MG63 (cell line): ENCODE measurements at regions not wholly inside any gene's neighbourhood (a gene's known extent, or its start where the extent isn't known, plus 50 kb on each side); places are given as distances from the start of the nearest gene placed in this dataset.

ENCODE experiments used
- DNase-seq: peaks from one replicate; pipeline ENCODE4 v3.0.0-alpha.2; 2020
- H3K27me3 ChIP-seq: fragments of 250-450 bp; sonication (Bioruptor Pico); 2 replicates; pipeline ENCODE4 v1.5.1; 2020; ENCODE audit warnings: mild to moderate bottlenecking, moderate library complexity
- H3K36me3 ChIP-seq: fragments of 250-450 bp; sonication (Bioruptor Pico); 2 replicates; pipeline ENCODE4 v1.5.1; 2020; ENCODE audit warnings: mild to moderate bottlenecking, moderate library complexity
- H3K4me3 ChIP-seq: fragments of 250-450 bp; sonication (Bioruptor Pico); 2 replicates; pipeline ENCODE4 v1.5.1; 2020; ENCODE audit warnings: mild to moderate bottlenecking, moderate library complexity
- H3K9me3 ChIP-seq: fragments of 250-450 bp; sonication (Bioruptor Pico); 2 replicates; pipeline ENCODE4 v1.5.1; 2020; ENCODE audit warnings: mild to moderate bottlenecking, moderate library complexity

DNA sequence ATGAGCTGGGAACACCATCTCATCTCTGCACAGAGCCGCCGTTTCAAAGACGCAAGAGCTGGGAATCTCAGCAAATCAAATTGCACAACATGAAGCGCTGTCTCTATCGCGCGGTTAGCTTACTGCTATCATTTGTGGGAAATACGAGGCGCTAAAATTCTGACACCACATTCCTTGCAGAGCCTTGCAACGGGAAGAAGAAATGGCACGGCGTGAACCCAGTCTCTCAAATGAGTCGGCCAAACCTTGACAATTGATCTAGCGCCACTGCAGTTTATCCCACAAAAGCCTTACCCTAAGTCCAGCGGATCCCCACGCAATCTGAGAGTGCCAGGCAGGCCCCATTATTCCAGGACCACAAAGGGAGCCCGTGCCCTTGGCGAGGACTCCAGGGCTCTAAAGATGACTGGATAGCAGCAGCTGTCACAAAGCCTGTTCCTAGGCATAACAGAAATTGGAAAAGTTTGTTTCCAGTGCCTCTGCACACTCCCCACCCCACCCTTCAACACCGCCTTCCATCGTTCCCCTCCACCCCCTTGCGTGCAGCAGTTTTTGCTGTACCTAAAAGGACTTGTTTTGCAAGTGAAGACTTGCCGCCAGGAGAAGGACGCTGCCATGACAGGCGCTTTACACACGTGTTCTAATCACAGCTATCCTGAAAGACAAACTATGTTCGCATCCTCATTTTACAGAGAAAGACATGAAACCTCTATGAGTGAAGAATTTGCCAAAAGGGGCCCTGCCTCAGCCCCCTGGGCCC is 252.4 kb downstream of the EIPR1 start:
- no peaks in the 10 kb centered on the region for H3K9me3 ChIP-seq

DNA sequence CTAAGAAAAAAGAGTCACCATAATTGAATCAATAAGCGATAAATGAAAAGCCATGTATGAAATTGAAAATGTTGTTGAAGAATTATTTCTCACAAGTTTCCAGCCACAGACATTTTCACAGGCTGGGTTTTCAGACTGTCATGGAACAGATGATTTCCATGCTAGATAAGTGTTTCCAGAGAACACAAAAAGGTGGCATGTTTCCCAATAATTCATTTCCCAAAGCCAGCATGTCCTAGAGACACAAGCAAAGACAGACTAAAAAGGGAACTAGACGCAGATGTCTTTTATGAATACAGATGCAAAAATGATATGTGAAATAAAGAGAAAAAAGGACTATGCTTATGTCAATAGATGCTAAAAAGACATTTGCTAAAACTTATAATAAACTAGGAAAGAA is 255.1 kb downstream of the EIPR1 start:
- DNase-seq = no peak

More for the DNA sequence above, 252.4 kb downstream of the EIPR1 start:
- no peak for DNase-seq
- Histone ChIP-seq H3K4me3 (no peak overlapping the region), H3K27me3 (no peaks in the 10 kb centered on the region), H3K36me3 (no peaks in the 10 kb centered on the region)

DNA sequence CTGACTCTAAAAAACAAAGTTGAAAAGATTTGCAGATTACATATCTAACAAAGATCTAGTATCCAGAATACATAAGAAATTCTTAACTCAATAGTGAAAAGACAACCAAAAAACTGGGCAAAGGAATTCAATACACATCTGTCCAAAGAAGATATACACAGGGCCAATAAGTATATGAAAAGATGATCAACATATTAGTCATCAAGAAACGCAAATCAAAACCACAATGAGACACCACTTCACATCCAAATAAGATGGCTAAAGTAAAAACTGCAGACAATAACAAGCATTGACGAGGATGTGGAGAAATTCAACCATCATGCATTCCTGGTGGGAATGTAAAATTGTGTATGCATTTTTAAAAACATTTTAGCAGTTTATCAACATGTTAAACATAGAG is 256.0 kb downstream of the EIPR1 start:
- DNase-seq = no peak
- Histone ChIP-seq H3K36me3 (no peaks in the 10 kb centered on the region), H3K9me3 (no peaks in the 10 kb centered on the region), H3K27me3 (no peaks in the 10 kb centered on the region), H3K4me3 (no peak overlapping the region)

More for the DNA sequence above, 255.1 kb downstream of the EIPR1 start:
- Histone ChIP-seq H3K27me3 (no peaks in the 10 kb centered on the region), H3K36me3 (no peaks in the 10 kb centered on the region), H3K9me3 (no peaks in the 10 kb centered on the region), H3K4me3 (no peak overlapping the region)

DNA sequence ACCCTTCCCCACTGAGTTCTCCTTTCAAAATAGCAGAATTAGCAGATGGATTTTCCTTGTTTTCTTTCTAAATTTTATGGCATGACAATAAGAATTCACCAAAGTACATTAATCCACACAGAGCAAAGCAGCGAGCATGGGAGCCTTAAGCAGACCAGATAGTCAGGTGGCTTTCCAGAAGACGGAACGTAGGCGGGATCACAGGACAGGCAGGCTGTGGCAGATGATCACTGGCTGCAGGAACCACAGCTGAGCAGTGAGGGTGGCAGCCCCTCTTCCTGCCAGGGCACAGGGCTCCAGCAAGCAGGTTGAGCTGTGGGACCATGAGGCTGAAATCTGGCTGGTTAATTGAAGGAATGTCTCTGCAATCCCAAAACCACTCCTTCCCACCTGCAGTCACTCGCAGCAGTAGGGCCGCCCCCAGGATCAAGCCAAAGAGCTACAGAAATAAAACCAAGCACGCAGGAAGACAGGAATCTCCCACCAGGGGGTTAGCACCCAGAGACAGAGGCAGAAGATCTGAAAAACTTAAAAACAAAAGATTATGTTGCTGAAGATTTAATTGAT is 259.9 kb downstream of the EIPR1 start:
- no peaks in the 10 kb centered on the region for H3K36me3 ChIP-seq
- no peak for DNase-seq
- no peaks in the 10 kb centered on the region for H3K27me3 ChIP-seq
- H3K9me3 ChIP-seq = no peaks in the 10 kb centered on the region
- no peak overlapping the region for H3K4me3 ChIP-seq

DNA sequence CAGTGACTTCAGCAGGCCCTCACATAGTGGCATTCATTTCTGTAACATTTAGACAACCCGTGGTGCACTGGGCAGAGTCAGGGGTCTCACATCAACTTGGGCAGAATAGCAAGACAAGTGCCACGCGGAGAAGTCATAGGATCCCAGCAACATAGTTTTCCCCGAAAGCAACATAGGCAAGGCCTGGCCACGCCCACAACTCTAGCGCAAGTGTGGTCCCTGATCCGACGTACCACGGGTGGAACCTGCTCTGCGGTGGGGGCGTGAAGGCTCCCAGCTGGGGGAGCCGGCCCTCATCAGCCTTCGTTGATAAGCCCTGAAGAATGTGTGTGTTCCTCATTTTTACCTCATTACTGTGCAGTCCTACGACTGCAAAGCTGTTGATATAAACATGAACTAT is 261.2 kb downstream of the EIPR1 start:
- H3K36me3 ChIP-seq = no peaks in the 10 kb centered on the region
- no peak overlapping the region for H3K4me3 ChIP-seq
- no peak for DNase-seq
- H3K9me3 ChIP-seq = no peaks in the 10 kb centered on the region
- H3K27me3 ChIP-seq = no peaks in the 10 kb centered on the region

DNA sequence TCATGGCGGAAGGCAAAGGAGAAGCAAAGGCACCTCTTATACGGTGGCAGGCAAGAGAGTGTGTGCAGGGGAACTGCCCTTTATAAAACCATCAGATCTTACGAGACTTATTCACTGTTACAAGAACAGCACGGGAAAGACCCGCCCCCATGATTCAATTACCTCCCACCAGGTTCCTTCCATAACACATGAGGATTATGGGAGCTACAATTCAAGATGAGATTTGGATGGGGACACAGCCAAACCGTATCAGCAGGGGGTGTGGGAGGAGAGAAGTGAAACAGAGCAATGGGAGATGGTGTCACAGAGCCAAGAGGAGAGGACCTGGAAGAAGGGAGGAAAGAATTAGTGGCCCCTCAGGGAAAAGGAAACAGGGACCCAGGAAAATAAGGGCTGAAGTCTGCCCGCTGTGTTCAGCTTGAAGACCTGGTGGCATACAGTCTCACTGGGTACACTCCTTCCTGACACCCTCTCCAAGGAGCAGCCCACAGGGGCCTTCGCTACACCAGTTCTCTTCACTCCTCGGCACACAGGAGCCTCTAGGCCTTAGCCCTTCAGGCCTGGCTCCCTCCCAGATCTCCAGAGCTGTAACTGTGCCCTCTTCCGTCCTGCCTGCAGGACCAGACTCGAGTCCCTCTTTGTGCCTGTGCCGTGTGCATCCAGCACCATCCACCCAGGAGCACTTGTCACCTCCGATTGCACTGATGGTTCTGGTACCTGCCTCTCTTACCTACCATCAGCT is 262.1 kb downstream of the EIPR1 start:
- DNase-seq = no peak
- Histone ChIP-seq H3K4me3 (no peak overlapping the region), H3K27me3 (no peaks in the 10 kb centered on the region), H3K9me3 (no peaks in the 10 kb centered on the region), H3K36me3 (no peaks in the 10 kb centered on the region)

DNA sequence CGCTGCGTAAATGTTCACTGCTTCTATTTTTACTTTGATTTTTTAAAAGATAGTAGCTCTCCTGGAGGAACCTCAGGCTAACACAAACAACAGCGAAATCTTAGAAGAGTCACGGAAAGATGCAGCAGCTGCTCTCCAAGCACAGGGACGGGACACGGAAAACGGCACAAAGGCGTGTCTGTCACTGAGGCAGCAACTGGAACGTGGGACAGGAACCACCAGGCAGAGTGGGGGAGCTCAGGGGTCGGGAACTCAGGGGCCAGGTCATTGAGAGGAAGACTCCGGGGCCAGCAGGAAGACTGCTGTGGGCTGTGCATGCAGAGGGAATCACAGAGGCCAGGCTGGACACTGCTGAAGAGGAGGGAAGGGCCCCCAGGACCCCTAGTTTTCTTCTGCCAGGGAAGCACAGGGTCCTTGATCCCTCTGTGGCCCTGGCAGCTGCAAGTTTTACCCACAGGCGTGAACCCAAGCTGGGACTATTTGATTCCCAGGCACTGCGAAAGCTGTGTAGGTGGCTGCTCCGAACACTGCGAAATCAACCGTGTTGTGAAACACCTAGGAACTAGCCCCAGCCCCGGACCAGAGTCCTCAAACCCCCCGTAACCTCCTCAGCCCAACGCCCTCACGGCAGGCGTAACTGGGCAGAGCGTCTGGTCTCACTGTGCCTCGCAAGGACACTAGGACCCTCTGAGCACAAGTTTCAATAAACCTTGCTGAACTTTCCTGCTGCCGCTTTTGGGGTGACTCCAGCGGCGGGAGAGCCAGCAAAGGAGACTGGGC is 263.0 kb downstream of the EIPR1 start:
- Histone ChIP-seq H3K27me3 (no peaks in the 10 kb centered on the region), H3K4me3 (no peak overlapping the region), H3K36me3 (no peaks in the 10 kb centered on the region), H3K9me3 (no peaks in the 10 kb centered on the region)
- no peak for DNase-seq

DNA sequence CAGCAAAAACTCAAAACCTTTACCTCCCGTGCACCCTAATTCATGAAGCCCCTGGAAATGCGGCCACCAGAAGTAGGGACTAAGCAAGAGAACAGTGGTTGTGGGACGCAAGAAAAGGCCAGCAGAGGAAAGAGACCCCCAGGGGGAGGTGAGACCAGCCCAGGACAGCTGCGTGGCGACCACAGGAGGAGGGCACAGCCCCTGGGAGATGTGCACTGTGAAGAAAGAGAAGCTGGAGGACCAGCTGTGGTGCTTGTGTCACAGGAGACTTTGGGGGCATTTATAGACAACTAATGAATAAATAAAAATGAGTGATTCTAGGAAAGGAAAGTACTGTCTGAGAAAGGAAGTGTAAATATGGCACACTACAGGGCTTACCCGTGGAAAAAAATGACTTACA is 263.8 kb downstream of the EIPR1 start:
- DNase-seq = no peak
- no peaks in the 10 kb centered on the region for H3K27me3 ChIP-seq
- H3K4me3 ChIP-seq = no peak overlapping the region
- H3K9me3 ChIP-seq = no peaks in the 10 kb centered on the region
- no peaks in the 10 kb centered on the region for H3K36me3 ChIP-seq

DNA sequence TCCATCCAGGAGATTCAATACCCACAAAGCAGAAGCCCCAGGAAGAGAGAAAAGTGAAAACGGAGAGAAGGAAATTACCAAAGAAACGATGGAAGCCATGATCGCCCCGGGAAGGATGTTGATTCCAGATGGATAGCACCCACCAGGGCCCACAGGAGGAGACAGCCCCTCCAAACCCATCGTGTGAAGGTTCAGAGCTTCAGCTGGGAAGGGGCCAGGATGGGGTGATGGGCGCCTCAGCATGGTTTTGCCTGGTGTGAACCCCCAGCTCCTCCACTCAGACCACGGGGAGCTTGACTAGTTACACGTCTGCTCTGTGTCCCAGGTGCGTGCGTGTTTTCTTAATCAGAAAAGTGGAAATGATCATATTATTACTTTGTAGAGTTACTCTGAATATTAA is 264.5 kb downstream of the EIPR1 start:
- no peaks in the 10 kb centered on the region for H3K27me3 ChIP-seq
- H3K36me3 ChIP-seq = no peaks in the 10 kb centered on the region
- DNase-seq = no peak
- no peak overlapping the region for H3K4me3 ChIP-seq
- no peaks in the 10 kb centered on the region for H3K9me3 ChIP-seq

DNA sequence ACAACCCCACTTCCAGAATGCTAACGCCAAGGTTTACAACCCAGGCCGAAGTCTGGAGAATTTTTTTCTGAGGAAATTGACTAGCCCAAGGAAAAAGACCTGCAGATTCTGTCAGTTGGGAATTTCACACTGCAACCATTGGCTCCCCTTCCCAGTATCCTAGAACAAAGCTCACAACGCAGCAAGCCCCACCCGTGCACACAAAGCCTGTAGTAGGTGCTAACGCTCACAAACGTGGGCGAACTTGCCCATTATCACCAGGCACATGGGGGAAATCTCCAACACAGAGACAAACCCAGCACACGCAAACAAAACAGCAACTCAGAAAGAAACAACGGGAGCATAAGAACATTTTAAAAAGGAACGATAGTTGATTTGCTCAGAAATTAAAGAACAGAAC is 265.1 kb downstream of the EIPR1 start:
- H3K9me3 ChIP-seq = no peaks in the 10 kb centered on the region
- H3K36me3 ChIP-seq = no peaks in the 10 kb centered on the region
- H3K4me3 ChIP-seq = no peak overlapping the region
- no peak for DNase-seq
- H3K27me3 ChIP-seq = no peaks in the 10 kb centered on the region

DNA sequence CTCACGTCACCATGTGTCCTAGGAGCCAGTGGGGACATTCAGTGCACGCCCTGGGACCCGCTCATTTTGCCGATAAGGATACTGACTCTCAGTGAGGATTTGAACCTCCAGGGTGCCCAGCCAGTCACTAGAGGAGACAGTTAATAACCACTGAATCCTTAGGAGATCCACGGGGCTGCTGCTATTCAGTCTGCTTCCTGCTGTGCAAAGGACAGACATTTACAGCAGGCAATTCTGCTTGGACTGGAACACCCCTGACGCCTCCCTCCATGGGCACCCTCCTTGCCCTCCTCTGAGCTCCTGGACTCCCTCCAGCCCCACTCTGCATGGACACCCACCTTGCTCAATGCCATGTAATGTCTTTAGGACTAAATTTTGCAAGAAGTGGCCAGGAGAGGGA is 265.5 kb downstream of the EIPR1 start:
- Histone ChIP-seq H3K4me3 (no peak overlapping the region), H3K27me3 (no peaks in the 10 kb centered on the region), H3K9me3 (no peaks in the 10 kb centered on the region), H3K36me3 (no peaks in the 10 kb centered on the region)
- no peak for DNase-seq

DNA sequence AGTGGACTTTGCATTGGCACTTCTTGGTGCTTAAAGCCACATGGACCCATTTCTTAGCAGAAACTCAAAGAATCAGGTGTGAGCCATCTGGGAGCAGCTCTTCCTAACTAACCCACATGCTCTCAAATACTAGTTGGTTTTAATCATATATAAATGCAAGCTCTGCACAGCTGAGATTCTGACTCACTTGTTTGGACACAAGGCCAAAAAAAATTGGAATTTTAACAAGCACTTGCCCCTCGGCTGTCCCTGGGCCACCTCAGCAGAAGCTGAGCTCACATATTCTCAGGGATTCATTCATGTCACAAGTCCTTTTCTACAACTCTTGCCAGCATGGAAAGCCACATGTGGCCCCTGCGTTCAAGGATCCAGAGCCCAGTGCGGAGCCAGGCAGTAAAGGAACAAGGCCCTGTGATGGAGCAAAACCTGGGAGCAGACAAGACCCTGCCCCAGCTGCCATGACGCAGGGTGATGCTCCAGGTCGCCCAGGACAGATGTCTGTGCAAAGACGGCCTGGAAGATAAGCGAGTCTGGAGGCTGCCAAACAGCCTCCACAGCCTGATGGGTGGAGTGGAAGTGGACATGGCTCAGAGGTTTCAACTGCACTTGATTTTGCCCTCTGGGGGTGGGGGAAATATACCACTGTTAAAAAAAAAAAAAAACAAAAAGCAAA is 266.5 kb downstream of the EIPR1 start:
- Histone ChIP-seq H3K27me3 (no peaks in the 10 kb centered on the region), H3K4me3 (no peak overlapping the region), H3K9me3 (no peaks in the 10 kb centered on the region), H3K36me3 (no peaks in the 10 kb centered on the region)
- DNase-seq = no peak

DNA sequence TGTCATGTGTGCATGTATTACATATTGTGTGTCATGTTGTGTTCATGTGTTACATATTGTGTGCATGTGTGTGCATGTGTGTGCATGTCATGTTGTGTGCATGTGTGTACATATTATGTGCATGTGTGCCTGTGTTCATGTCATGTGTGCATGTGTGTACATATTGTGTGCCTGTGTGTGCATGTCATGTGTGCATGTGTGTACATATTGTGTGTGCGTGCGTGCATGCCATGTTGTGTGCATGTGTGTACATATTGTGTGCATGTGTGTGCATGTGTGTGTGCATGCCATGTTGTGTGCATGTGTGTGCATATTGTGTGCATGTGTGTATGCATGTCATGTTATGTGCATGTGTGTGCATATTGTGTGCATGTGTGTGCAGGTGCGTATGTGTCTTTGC is 267.1 kb downstream of the EIPR1 start:
- H3K36me3 ChIP-seq = no peaks in the 10 kb centered on the region
- H3K4me3 ChIP-seq = no peak overlapping the region
- H3K27me3 ChIP-seq = no peaks in the 10 kb centered on the region
- H3K9me3 ChIP-seq = no peaks in the 10 kb centered on the region
- no peak for DNase-seq

DNA sequence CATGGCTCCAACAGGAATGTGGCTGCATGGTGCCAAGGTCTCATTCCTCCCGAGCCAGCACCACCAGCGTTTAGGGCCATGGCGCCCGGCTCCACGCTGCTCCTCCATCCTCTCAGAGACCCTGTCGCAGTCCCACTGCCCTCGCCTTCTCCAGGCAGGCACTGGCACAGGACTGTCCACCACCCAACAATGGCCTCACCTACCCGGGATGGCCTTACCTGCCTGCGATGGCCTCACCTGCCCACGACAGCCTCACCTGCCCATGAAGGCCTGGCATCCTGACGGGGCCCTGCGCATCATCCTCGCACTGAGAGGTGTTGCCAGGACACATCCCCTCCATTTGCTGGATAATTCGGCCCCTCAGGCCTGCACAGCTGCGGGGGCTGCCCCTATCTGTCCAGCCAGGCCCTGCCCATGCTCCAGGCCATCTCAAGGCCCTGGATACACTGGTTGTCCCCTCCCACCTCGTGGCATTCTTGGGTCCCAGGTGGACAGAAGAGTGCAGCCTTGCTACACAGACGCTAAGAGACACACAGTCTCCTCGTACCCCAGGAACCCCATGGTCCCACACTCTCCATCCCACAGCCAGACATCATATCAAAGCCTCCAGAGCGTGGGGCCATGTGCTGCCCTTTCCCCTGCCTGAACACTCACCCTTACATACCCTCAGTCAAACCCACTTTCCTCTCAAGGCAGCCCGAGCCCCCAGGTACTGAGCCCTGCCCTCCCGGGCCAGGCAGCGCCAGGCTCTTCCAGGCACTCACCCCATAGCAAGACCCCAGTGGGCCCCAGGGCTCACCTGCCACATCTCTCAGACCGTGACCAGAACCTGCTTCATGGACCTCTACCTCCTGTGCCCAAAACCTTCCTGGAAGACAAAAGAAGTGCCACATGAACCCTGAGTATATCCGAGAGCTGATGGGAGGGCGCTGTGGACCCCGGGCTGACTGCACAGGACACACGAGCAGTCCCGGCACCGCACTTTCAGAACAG is 268.6 kb downstream of the EIPR1 start:
- DNase-seq = no peak
- Histone ChIP-seq H3K4me3 (no peak overlapping the region), H3K27me3 (no peaks in the 10 kb centered on the region), H3K9me3 (no peaks in the 10 kb centered on the region), H3K36me3 (no peaks in the 10 kb centered on the region)

DNA sequence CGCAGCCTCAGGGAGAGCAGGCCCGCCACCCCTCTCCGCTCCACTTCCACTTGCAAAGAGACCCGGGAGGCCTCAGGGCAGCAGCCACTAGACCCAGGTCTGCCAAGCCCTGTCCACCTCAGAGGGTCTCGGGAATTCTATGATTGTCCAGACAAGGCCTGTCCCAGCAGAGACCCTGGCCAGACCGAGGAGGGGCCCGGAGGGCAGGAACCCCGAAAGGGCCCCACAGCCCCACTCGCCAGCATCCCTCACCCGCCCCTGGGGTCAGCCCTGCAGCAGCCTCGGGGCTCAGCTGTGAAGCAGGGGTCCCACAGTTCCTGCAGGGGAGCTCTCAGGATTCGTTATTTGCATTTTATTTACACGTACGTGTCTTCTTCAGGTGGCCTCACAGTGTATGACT is 269.5 kb downstream of the EIPR1 start:
- no peaks in the 10 kb centered on the region for H3K27me3 ChIP-seq
- H3K36me3 ChIP-seq = no peaks in the 10 kb centered on the region
- no peak for DNase-seq
- no peaks in the 10 kb centered on the region for H3K9me3 ChIP-seq
- H3K4me3 ChIP-seq = no peak overlapping the region

DNA sequence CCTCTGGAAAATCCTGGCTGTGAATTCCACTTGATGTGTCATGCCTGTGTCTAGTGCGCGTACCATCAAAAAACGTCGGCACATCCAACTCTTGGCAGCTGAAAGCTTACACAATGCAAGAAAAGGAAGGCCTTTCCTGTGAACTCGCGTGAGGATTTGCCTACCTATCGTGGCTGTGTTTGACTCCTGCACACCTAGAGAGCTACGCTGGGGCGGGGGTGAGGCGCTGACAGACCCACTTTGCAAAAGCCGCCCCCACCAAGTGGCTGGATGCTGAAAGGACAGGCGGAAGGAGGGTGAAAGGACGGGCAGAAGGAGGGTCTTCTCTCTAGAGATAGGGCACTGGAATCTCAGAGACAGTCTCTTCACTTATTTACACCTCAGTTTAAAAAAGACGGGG is 270.1 kb downstream of the EIPR1 start:
- Histone ChIP-seq H3K36me3 (no peaks in the 10 kb centered on the region), H3K27me3 (no peaks in the 10 kb centered on the region), H3K9me3 (no peaks in the 10 kb centered on the region), H3K4me3 (no peak overlapping the region)
- no peak for DNase-seq
